Myocyte (in vitro differentiated cells): ENCODE measurements at regions not wholly inside any gene's neighbourhood (a gene's known extent, or its start where the extent isn't known, plus 50 kb on each side); places are given as distances from the start of the nearest gene placed in this dataset.
A peak's percentile ranks its signal among the peaks of the same experiment; 100 is the strongest.

Experiments used
- DNase-seq: peaks from one replicate; pipeline ENCODE4 v3.0.0-alpha.2; 2012; ENCODE audit warnings: low read depth

- DNase-seq, result peak; percentile 37
Observed at GRCh38 chrX:39753293-39753996, 344.3 kb downstream of the BCOR start.

GRCh38 chrX:39755143-39756032 is 342.4 kb downstream of the BCOR start:
- DNase-seq, result peak; percentile 94

DNA sequence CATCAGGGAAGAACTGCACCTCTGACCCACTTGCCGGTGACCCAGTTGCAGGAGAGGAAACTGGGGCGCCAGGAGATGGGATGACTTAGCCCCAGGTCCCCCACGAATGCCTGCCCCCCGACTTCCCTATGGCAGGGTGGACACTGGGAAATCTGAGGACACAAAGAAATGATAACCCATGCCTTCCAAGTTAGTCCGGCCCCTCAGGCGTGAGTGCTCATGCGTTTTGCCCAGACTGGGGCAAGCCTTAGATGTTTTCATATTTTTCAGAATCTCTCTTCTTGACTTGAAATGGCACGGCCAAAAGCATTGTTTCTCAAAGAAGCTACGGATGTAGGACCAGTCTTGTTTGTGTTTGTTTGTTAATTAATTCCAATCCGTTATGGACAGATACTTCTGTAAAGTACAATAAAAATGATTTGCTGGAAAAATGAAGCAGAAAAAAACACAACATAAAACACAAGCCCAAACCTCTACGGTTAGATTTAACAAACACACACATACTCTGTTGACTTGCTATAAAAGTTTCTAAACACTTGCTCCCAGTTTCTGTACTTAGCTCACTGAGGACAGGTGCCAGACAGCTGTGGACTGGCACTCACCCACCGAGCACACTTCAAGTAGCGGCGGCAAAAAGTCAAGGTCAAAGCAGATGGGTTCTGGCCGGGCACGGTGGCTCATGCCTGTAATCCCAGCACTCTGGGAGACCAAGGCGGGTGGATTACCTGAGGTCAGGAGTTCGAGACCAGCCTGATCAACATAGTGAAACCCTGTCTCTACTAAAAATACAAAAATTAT is 341.5 kb downstream of the BCOR start:
- DNase-seq, result peak; percentile 86

GRCh38 chrX:39757971-39758370 is 339.8 kb downstream of the BCOR start:
- peak; percentile 55 for DNase-seq

DNA sequence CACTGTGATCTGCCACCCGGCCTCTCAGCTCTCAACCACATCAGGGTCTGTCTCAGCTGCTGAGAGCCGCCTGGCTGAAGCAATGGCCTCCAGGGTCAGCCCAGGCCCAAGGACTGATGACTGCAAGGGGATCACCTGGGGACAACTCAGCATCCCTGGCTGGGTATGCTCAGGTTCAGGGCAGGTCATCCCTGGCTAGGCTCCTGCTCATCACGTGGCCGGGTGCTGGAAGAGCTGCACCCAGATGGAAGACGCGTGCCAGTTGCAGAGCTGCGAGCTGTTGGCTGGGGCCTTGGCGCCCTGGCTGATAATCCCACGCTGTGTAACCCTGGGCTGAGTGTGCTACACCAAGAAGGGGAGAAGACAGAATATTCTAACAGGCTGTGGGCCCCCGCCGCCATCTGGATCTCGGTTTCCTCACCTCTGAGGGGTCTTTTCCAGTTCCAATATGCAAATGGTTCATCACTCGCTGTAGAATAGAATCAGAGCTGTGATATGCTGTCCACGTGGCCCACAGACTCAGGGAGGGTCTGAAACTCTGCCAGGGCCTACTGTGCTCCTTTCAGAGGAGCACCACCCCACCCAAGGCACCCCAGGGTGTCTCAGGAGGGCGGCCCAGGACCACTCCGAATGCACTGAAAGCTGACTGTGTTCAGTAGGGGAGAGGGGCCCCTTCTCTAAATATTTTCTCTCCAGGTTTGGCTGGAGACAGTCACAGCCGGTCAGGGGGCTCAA is 338.8 kb downstream of the BCOR start:
- DNase-seq, result no peak

- peak; percentile 85 for DNase-seq
Observed at GRCh38 chrX:39759526-39760224, 338.1 kb downstream of the BCOR start.

DNA sequence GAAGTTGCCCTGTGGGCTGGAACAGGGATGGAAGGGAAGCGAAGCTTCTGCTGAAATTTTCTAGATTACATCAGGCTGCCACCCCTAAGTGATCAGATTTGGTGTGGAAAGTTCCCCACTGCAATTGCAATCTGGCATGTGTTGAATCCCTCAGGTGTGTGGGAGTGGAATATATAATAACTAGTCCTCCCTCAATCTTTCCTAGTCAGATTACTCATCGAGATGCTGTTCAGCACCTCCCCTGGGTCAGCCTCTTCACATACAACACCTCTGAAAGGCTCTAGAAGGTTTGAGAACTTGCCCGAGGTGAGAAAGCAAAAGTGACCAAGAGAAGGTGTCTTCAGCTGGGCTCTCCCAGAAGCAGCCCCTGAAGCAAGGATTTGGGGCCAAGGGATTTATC is 336.8 kb downstream of the BCOR start:
- no peak for DNase-seq

- peak; percentile 50 for DNase-seq
Observed at GRCh38 chrX:39762266-39762841, 335.4 kb downstream of the BCOR start.

DNA sequence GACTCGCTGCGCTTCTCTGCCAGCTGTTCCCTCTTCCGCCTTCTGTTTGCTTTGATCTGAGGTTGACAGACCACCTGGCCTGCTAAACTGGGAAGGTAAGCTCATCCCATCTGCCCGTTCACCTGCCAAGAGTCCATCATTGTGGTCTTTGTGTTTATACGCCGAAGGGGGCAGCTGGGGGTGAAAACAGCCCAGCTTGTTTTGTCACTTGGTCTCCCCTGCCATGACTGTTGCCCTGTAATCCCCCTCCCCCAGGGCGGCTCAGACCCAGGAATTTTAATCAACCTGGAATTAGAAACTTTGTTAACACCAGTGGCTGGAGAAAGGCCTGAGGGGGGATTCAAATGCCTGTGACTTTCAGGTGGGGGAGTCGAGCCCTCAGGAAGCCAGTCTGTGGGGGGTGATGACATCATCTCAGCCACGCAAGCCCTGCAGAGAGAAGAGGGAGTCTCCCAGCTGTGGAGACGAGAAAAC is 333.3 kb downstream of the BCOR start:
- peak; percentile 54 for DNase-seq

DNA sequence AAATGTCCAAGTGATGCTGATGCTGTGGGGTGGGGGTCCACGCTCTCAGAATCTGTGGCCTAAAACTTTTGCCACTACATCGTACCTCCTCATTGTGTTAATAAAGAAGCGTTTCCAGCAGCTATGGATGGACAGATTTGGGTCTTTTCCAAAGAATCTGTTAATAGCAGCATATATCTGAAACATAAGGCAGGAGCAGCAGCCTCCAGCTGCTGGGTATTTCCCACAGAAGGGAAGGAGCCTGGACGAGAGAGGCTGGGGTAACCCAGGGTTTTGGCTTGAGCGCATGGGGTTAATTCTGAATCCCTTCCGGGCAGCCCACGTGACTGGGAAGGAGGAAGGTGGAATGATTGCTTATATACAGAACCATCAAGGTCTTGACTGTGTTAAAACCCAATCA is 332.4 kb downstream of the BCOR start:
- DNase-seq, result no peak

- peak; percentile 55 for DNase-seq
Observed at GRCh38 chrX:39766085-39766726, 331.6 kb downstream of the BCOR start.

GRCh38 chrX:39766855-39767254 is 330.9 kb downstream of the BCOR start:
- DNase-seq, result peak; percentile 90

DNA sequence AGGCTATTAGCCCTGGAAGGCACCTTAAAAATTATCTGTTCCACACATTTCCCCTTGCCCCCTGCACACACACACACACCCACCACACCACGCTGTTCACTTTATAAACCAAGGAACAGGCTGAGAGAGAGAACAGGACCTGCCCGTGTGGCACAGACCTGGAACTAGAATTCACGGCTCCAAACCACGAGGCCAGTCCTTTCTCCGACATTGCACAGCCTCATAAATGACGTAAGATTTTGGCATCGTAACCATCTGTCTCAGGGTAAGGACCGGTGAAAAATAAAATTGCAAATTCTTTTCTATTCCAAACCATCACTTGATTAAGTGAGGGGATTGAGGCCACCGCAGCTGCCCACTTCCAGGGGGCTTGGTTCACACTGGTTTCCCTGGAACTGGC is 330.3 kb downstream of the BCOR start:
- DNase-seq, result no peak

DNA sequence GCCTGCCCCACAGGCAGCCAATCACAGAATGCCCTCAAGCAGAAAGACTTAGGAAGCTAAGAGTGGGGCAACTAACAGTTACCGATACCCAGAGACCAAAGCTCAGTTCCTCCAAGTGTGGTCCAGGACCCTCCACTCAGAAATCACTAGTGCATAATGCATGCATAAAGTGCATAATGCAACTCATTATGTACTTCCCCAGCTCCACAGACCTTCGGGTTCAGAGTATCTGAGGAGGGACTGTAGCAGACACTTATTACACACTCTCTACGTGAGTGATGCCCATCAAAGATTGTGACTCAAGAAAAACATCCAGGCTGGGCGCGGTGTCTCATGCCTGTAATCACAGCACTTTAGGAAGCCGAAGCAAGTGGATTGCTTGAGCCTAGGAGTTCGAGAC is 328.0 kb downstream of the BCOR start:
- no peak for DNase-seq

GRCh38 chrX:39771089-39771488 is 326.7 kb downstream of the BCOR start:
- DNase-seq, result no peak

GRCh38 chrX:39772057-39772832 is 325.5 kb downstream of the BCOR start:
- DNase-seq, result peak; percentile 58

- DNase-seq, result no peak
Observed at GRCh38 chrX:39773150-39773549, 324.6 kb downstream of the BCOR start.

GRCh38 chrX:39773923-39774773 is 323.6 kb downstream of the BCOR start:
- DNase-seq, result no peak
